Bronchial epithelial cell (primary cell): ENCODE measurements at regions not wholly inside any gene's neighbourhood (a gene's known extent, or its start where the extent isn't known, plus 50 kb on each side); places are given as distances from the start of the nearest gene placed in this dataset.

Experiments used
- DNase-seq: peaks from one replicate; pipeline ENCODE4 v3.0.0-alpha.2; 2010; ENCODE audit warnings: low read depth
- FAIRE-seq: peaks from 2 replicates; lab custom pipeline; 2011; peaks lifted over from hg19 to GRCh38; lab: Jason Lieb, UNC
- H3K27me3 ChIP-seq: 2 replicates; pipeline ENCODE4 v1.5.1; 2011; ENCODE audit warnings: low read length; ENCODE audit not compliant: control insufficient read depth, insufficient read depth
- H3K36me3 ChIP-seq: 2 replicates; pipeline ENCODE4 v1.5.1; 2011; ENCODE audit warnings: low read length; ENCODE audit not compliant: control insufficient read depth, insufficient read depth
- H3K4me3 ChIP-seq: 2 replicates; pipeline ENCODE4 v1.5.1; 2011; ENCODE audit warnings: mild to moderate bottlenecking, low read depth, low read length, control low read depth
- CTCF ChIP-seq: IDR thresholded peaks from 2 replicates; pipeline ENCODE4 v1.5.1; 2011; ENCODE audit warnings: mild to moderate bottlenecking, moderate library complexity, low read length, control low read depth, inconsistent platforms; ENCODE audit not compliant: insufficient read depth, severe bottlenecking

DNA sequence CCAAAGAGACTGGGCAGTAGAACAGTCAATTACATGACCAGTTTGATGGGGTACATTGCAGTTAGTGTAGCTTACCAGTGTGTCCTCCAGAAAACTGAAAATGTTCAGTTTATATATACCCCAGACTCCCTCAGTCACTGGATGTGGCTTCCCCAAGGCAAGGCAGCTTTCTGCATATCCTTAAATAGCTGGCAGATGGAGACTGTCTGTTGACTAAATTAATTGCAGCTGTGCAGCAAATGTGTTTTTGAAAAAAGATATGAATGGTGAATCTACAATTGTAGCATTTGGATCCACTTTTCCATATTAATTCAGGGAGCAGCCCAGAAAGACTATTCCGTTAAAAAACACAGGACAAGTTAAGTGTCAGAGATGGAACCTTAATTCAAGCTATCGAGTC is 565.1 kb upstream of the CCDC179 start:
- no peaks in the 10 kb centered on the region for H3K27me3 ChIP-seq
- TF ChIP-seq CTCF = no peak
- DNase-seq (no peak), FAIRE-seq (no peak)
- H3K4me3 ChIP-seq = no peak overlapping the region
- no peaks in the 10 kb centered on the region for H3K36me3 ChIP-seq

- TF ChIP-seq CTCF = no peak
- FAIRE-seq (no peak), DNase-seq (no peak)
- Histone ChIP-seq H3K4me3 (no peak overlapping the region), H3K27me3 (no peaks in the 10 kb centered on the region), H3K36me3 (no peaks in the 10 kb centered on the region)
Measured at GRCh38 chr11:23429569-23429968, 569.3 kb upstream of the CCDC179 start.

DNA sequence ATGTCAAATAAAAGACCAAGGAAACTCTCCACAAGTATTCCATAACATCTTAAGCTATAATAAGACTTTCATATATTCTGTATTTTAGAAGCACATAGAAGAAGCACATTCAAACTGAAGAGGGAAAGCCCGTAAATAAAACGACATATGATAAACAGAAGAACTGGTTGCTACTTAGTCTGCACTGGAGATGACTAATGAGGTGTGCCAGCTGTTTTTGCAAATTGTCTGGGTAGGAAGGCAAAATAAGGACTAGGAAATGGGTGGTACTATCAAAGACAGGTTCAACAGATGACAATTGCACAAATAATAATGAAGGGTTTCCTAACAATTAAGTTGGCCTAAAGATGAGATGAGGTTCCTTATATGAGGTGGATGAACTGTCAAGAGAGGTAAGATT is 593.2 kb upstream of the CCDC179 start:
- Histone ChIP-seq H3K4me3 (no peak overlapping the region), H3K36me3 (no peaks in the 10 kb centered on the region), H3K27me3 (no peaks in the 10 kb centered on the region)
- FAIRE-seq = no peak
- DNase-seq = peak; percentile 3
- TF ChIP-seq CTCF = no peak

DNA sequence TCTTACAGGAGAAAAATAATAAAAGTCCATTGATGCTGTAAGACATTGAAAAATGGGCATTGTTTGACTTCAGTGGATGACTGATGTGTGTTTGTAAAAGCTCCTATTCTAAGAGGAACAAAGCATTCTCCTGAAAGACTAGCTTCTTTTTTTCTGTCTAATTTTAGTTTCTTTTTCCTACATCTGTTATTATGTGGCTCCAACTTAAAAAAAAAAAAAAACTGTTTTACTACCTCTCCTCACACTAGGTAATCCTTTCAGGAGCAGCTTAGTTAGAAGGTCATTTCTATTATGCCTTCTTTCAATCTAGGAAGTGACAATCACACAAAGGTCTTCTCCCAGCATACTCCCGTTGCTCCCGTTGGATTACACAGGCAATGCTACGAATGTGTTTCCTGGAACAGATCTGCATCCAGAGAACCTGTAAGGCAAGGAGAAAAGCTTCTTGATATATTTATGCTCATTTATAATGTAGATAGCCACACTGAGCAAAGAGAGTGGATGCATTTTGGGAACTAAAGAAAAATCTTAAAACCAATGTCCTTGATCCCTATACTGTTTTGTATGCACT is 595.1 kb upstream of the CCDC179 start:
- Histone ChIP-seq H3K4me3 (no peak overlapping the region), H3K36me3 (no peaks in the 10 kb centered on the region), H3K27me3 (no peaks in the 10 kb centered on the region)
- DNase-seq (no peak), FAIRE-seq (no peak)
- TF ChIP-seq CTCF = no peak

DNA sequence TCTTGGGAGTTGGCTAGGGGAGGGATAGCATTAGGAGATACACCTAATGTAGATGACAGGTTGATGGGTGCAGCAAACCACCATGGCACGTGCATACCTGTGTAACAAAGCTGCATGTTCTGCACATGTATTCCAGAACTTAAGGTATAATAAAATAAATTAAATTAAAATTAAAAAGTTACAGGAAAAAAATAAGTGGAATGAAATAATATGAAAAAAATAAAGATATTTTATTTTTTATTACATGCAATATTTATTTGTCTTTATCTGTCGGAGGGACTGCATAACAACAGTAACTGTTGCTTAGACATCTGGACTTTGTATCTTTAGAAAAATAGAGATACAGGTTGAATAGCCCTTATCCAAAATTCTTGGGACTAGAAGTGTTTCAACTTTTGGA is 597.4 kb upstream of the CCDC179 start:
- no peaks in the 10 kb centered on the region for H3K36me3 ChIP-seq
- FAIRE-seq = no peak
- H3K27me3 ChIP-seq = no peaks in the 10 kb centered on the region
- no peak overlapping the region for H3K4me3 ChIP-seq
- no peak for TF ChIP-seq CTCF
- DNase-seq = no peak

DNA sequence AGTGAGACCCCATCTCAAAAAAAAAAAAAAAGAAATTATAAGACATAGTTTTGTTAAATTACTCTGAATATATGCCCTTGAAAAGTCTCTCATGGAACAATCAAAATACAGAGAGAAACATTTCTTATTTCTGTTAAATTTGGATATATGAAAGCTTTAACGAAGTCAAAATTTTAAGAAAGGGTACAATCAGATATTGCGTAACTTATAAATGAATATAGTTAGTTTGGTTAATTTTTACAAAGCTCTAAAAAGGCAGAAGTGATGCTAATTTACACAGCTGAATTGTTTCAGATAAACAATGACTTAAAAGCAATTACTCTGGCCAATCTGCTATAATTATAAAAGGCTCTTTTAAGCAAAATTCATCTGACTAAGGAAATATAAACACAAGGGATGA is 611.6 kb upstream of the CCDC179 start:
- no peak for FAIRE-seq

More for the DNA sequence above, 611.6 kb upstream of the CCDC179 start:
- no peak for TF ChIP-seq CTCF
- H3K36me3 ChIP-seq = no peaks in the 10 kb centered on the region
- H3K27me3 ChIP-seq = no peaks in the 10 kb centered on the region
- no peak overlapping the region for H3K4me3 ChIP-seq
- DNase-seq = no peak
